ENCODE measurements at regions not wholly inside any gene's neighbourhood (a gene's known extent, or its start where the extent isn't known, plus 50 kb on each side); places are given as distances from the start of the nearest gene placed in this dataset.
A peak's percentile ranks its signal among the peaks of the same experiment; 100 is the strongest.

DNA sequence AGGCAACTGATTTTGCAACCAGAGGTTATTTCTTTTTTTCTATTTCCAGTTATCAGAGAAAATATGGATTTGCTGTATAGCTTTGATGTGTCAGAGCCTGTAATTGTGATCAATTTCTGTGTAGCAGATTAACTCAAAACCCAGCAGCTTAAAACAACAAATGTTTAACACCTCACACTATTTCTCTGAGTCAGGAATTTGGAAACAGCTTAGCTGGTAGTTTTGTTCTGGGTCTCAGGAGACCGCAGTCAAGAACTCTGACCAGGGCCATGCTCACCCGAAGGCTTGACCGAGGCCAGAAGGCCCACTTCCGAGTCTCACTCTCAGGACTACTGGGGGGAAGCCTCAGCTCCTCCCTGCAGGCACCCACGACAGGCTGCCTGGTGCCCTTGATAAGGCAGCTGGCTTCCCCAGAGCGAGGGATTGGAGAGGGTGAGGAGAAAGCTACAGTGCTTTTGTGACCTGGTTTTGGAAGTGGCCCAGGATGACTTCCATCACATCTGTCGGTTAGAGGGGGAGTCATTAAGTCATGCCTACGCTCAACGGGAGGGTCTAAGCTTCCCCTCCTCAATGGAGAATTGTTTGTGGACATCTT, 105.7 kb upstream of the SHH start:
- DNase-seq, result peak; percentile 35
- Histone ChIP-seq H3K27me3 (no peaks in the 10 kb centered on the region), H3K9me3 (no peaks in the 10 kb centered on the region), H3K36me3 (no peaks in the 10 kb centered on the region), H3K4me3 (no peak overlapping the region)

DNA sequence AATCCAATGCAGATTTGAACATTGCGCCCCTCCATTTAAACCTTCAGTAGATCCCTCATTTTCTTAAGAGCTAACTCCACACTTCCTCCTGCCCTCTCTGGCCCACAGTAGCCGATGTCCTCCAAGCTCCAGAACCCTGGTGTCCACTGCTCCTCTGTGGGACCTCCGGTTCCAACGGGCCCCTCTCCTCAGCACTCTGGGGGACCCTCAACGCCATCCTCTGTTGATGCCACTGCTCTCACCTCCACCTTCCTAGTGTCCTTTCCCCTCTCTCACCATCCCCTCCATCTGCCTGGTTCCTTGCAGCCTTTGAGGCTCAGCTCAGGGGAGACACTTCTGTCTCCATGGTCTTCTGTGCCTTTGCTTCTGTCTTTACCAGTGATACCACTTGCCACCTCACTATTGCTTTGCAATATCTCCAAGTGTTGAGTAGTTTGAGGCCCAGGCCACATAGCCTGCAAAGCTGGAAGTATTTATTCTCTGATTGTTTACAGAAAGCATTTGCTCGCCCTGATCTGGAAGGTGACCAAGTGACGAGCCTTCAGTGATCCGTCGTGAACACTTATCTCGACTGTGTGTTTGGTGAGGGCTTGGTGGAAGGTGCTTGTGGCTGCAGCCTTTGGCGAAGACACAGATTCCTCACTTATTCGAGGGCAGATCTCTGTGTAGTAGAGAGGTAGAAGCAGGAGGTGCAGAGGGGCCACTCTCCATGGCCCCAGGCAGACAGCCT, 104.8 kb upstream of the SHH start:
- Histone ChIP-seq H3K9me3 (no peaks in the 10 kb centered on the region), H3K36me3 (no peaks in the 10 kb centered on the region), H3K27me3 (no peaks in the 10 kb centered on the region), H3K4me3 (no peak overlapping the region)
- peak; percentile 71 for DNase-seq

DNA sequence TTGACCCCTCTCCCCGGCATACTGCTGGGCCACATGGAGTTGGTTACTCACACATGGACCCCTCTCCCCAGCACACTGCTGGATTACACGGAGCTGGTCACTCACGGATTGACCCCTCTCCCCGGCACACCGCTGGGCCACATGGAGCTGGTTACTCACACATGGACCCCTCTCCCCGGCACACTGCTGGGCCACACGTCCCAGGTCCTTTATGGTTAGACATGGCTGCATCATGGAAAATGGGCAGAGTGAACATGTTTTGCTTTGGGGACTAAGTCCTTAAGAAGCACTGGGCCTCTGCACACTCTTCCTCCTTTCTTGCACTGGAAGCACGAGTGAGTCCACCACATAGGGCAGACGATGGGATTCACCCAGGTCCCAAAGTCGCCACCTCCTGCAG, 102.1 kb upstream of the SHH start:
- Histone ChIP-seq H3K36me3 (no peaks in the 10 kb centered on the region), H3K27me3 (no peaks in the 10 kb centered on the region), H3K9me3 (no peaks in the 10 kb centered on the region), H3K4me3 (no peak overlapping the region)
- DNase-seq, result no peak

DNA sequence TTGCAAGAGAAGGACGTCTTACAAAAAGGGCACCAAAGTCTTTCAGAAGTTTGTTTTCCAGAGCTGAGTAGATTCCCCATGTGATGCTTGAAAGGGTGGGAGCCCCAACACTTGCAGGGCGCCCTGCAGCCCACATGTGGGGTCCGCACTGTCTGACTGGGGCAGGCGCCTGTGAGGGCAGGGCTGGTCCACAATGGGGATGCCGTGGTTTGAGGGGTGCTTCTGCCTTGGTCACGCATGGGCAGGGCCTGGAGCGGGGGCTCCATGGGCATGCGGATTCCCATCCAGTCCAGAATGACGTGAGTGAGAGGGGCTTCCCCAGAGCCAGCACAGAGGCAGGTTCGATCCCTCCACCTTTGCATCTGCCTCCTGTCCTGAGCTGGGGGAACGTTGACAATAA, 101.5 kb upstream of the SHH start:
- Histone ChIP-seq H3K27me3 (no peaks in the 10 kb centered on the region), H3K4me3 (no peak overlapping the region), H3K36me3 (no peaks in the 10 kb centered on the region), H3K9me3 (no peaks in the 10 kb centered on the region)
- DNase-seq, result no peak

GRCh38 chr7:155913291-155913690, 101.0 kb upstream of the SHH start:
- H3K36me3 ChIP-seq, result no peaks in the 10 kb centered on the region
- no peaks in the 10 kb centered on the region for H3K9me3 ChIP-seq
- no peaks in the 10 kb centered on the region for H3K27me3 ChIP-seq
- no peak overlapping the region for H3K4me3 ChIP-seq
- DNase-seq, result peak; percentile 6

DNA sequence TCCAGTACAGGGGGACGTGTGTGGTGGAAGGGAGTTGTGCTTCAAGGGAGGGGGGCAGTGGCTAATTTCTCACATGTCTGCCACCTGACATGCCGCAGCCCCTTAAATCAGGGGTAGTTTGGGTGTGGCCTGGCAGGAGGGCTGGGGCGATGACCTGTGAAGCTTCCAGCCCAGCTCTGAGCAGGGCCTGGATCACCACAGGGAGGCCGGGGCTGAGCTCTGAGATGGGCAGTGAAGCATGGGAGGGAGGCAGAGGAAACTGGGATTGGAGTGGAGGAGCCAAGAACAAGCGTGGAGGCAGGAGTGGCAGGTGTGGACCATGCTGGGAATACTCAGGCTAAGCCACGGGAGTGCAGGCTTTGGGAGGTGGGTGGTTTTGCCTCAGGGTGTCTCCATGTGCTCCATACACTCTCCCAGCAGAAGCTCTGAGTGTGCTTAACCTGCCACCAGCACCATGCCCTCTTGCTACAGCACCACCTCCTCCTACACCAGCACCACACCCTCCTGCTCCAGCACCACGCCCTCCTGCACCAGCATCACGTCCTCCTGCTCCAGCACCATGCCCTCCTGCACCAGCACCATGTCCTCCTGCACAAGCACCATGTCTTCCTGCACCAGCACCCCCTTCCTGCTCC, 99.3 kb upstream of the SHH start:
- Histone ChIP-seq H3K36me3 (no peaks in the 10 kb centered on the region), H3K9me3 (no peaks in the 10 kb centered on the region), H3K4me3 (no peak overlapping the region), H3K27me3 (no peaks in the 10 kb centered on the region)
- no peak for DNase-seq

DNA sequence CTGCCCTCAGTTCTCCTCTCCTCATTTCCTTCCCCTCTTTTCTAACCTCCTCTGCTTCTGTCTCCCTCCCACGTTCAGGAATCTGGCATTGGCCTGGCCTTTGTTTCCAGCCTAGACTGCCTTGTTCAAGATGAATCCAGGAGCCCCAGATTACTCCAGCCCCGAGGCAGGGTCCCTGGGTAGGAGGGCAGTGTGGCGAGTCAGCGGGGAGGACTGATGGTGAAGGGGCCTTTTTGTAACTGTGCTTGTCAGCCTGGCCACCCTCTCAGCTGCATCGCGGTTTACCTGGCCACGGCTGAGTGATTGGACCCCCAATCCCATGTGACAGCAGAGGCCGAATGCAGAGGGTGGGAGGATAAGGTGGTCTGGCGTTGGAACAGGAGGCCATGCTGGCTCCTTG, 96.1 kb upstream of the SHH start:
- H3K36me3 ChIP-seq, result no peaks in the 10 kb centered on the region
- H3K4me3 ChIP-seq, result no peak overlapping the region
- no peaks in the 10 kb centered on the region for H3K9me3 ChIP-seq
- H3K27me3 ChIP-seq, result no peaks in the 10 kb centered on the region
- DNase-seq, result no peak

DNA sequence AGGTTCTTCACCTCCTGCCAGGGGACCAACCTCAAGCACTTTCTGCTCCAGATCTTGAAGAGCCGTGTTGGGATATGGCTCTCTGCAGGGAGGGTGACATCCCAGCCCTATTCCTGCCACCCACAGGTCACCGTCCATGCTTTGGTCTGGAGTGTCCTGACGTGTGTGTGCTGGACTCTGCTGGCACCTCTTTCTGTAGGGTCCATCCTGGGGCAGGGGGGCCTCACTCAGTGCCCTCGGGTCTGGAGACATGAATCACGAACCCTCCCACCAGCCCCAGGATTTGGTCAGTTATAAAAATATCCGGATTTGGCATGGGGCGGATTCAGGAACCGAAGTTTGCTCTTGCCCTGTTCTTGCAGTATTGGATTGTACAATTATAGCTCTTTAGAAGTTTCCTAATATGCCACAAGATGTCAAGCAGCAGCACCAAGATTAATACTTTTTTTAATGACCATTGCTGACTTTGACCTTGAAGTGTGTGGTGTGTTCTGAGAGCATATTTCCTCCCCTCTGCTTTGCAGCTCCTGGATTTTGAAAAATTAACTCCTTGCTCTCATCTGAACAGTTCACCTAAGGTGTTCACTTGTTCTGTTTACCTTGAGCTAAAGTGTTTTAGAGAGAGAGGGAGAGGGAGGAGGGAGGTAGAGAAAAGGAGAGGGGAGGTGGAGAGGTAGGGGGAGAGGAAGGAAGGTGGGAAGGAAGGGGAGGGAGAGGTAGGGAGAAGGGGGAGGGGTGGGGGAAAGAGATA, 95.4 kb upstream of the SHH start:
- H3K4me3 ChIP-seq, result no peak overlapping the region
- no peaks in the 10 kb centered on the region for H3K9me3 ChIP-seq
- no peaks in the 10 kb centered on the region for H3K36me3 ChIP-seq
- DNase-seq, result no peak
- no peaks in the 10 kb centered on the region for H3K27me3 ChIP-seq

DNA sequence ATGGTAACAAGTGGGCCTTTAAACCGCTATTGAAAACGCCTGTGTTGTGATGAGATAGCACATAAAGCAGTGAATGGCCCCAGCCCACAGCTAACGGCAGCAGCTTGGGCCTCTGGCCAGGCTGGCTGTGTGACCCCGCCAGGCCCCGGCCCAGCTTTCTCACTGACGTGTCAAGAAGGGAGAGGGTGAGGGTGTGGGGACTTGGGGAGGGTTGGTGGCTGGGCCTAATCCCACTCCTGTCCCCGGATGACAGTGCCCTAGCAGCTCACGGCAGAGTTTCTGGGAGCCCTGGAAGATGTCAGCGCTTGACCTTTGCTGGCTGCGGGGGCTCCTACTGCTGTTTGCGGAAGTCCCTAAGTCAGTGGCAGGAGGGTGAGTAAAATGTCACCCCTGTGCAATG, 88.9 kb upstream of the SHH start:
- Histone ChIP-seq H3K4me3 (no peak overlapping the region), H3K36me3 (no peaks in the 10 kb centered on the region), H3K9me3 (no peaks in the 10 kb centered on the region), H3K27me3 (no peaks in the 10 kb centered on the region)
- no peak for DNase-seq

DNA sequence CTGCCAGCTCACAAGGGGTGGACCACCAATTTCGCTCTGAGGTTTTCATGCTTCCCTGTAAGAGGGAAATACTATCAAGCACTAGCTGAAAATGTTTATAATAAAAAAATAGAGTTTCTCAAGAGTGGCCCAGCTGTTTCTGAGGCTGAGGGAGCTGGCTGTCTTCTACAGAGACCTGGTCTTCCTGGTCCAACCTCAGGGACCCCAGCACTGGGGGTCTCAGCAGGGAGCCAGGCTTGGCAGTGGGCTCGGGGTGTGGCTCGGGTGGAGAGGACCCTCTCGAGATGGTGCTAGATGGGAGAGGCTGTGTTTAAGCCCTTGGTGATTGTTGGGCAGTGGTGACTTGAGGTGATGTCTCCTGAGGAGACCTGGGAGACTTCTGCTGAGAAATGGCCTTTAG, 87.3 kb upstream of the SHH start:
- H3K27me3 ChIP-seq, result no peaks in the 10 kb centered on the region
- no peaks in the 10 kb centered on the region for H3K36me3 ChIP-seq
- no peak overlapping the region for H3K4me3 ChIP-seq
- no peaks in the 10 kb centered on the region for H3K9me3 ChIP-seq
- no peak for DNase-seq

GRCh38 chr7:155897758-155898386, 85.6 kb upstream of the SHH start:
- no peaks in the 10 kb centered on the region for H3K36me3 ChIP-seq
- no peaks in the 10 kb centered on the region for H3K27me3 ChIP-seq
- no peak for DNase-seq
- H3K4me3 ChIP-seq, result no peak overlapping the region
- no peaks in the 10 kb centered on the region for H3K9me3 ChIP-seq

GRCh38 chr7:155896531-155897263, 84.4 kb upstream of the SHH start:
- DNase-seq, result no peak
- Histone ChIP-seq H3K9me3 (no peaks in the 10 kb centered on the region), H3K27me3 (no peaks in the 10 kb centered on the region), H3K36me3 (no peaks in the 10 kb centered on the region), H3K4me3 (no peak overlapping the region)

DNA sequence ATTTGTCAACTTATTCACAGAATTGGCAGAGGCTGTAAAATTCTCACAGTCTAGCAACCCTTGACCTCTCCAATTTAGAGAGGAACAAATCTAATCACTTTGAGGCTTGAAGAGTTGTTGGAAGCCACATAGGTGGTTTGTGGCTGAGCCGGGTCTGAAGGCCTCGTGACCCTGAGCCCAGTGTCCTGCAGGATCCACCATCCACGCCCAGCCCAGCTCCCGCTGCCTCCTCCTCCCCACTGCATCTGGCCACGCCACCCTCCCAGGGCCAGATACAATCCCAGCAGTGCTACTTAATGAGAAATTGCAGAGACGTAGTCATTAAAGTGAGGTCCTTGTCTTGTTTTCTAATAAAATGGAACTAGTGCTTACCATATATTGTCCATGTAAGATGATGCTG, 81.4 kb upstream of the SHH start:
- Histone ChIP-seq H3K4me3 (no peak overlapping the region), H3K27me3 (no peaks in the 10 kb centered on the region), H3K9me3 (no peaks in the 10 kb centered on the region), H3K36me3 (no peaks in the 10 kb centered on the region)
- DNase-seq, result no peak

DNA sequence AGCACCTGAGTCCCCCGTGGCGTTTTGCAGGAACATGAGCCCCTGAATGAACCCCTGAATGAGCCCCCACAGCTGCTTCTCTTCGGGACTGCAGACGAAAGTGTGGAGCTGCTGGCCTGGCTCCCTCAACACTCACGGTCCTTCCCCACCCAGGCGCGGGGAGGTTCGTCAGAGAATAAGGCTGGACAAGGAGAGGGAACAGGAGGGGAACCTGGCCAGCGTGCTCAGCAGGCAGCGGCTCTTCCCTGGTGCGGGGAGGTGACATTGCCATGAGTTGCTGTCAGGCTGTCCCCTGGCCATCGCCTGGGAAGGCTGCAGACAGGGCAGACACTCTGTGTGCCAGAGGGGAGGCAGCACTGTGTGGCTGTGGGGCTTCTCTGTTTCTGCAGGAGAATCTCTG, 80.9 kb upstream of the SHH start:
- no peak overlapping the region for H3K4me3 ChIP-seq
- no peaks in the 10 kb centered on the region for H3K9me3 ChIP-seq
- H3K36me3 ChIP-seq, result no peaks in the 10 kb centered on the region
- no peak for DNase-seq
- H3K27me3 ChIP-seq, result no peaks in the 10 kb centered on the region

GRCh38 chr7:155889636-155890511, 77.6 kb upstream of the SHH start:
- Histone ChIP-seq H3K27me3 (no peaks in the 10 kb centered on the region), H3K9me3 (no peaks in the 10 kb centered on the region), H3K4me3 (no peak overlapping the region), H3K36me3 (no peaks in the 10 kb centered on the region)
- DNase-seq, result no peak

DNA sequence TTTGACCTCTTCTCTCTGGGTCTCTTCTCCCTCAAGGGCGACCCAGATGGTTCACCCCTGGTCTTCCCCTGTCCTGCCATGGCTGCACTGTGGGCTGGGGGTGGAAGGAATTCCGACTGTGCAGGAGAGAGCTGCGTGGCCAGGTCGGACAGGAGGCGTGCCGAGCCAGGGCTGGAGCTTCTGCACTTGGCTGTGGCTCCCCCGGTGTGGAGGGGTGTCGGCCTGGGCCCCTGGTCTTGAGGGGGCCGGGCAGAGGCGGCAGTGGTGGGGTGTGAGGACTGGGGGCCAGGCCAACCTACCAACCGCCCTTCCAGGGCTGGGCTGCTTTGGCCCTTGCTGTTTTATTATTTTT, 74.9 kb upstream of the SHH start:
- H3K9me3 ChIP-seq, result no peaks in the 10 kb centered on the region

More for the DNA sequence above, 74.9 kb upstream of the SHH start:
- Histone ChIP-seq H3K27me3 (no peaks in the 10 kb centered on the region), H3K4me3 (no peak overlapping the region), H3K36me3 (no peaks in the 10 kb centered on the region)
- DNase-seq, result no peak
